ENCODE measurements at regions not wholly inside any gene's neighbourhood (a gene's known extent, or its start where the extent isn't known, plus 50 kb on each side); places are given as distances from the start of the nearest gene placed in this dataset.

DNA sequence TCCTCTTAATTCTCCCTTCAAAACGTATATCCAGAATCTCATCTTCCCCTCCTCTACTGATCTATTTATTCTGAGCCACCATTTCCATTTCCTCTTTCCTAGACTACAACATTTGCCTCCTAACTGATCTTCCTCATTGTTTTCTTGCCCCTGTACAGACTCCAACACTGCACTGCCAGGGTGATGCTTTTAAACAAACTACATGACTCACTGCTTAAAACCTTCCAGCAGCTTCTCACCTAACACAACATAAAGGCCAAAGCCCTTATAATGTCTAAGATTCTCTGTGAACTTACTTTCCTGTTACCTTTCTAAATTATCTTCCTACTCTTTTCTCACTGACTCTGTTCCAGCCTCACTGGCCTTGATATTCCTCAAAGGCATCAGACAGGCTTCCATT lies 161.0 kb upstream of the HS3ST1 start:
- Histone ChIP-seq H3K4me1 (ENCODE audit: low read depth, poor library complexity, severe bottlenecking) (no peaks in the 10 kb centered on the region), H3K79me2 (ENCODE audit: insufficient read depth, low read depth) (no peaks in the 10 kb centered on the region), H3K27ac (no peak overlapping the region), H2AFZ (ENCODE audit: low read depth) (no peak overlapping the region), H3K27me3 (ENCODE audit: insufficient read depth, low read depth) (no peaks in the 10 kb centered on the region), H3K9ac (no peak overlapping the region), H3K36me3 (ENCODE audit: insufficient read depth) (no peaks in the 10 kb centered on the region), H3K4me3 (IDR thresholded peaks at IDR 0.05; ENCODE audit: insufficient read depth, low read depth, low read length) (no peak overlapping the region), H4K20me1 (ENCODE audit: insufficient read depth) (no peaks in the 10 kb centered on the region), H3K4me2 (no peak overlapping the region)
- TF ChIP-seq, protein P1, sequence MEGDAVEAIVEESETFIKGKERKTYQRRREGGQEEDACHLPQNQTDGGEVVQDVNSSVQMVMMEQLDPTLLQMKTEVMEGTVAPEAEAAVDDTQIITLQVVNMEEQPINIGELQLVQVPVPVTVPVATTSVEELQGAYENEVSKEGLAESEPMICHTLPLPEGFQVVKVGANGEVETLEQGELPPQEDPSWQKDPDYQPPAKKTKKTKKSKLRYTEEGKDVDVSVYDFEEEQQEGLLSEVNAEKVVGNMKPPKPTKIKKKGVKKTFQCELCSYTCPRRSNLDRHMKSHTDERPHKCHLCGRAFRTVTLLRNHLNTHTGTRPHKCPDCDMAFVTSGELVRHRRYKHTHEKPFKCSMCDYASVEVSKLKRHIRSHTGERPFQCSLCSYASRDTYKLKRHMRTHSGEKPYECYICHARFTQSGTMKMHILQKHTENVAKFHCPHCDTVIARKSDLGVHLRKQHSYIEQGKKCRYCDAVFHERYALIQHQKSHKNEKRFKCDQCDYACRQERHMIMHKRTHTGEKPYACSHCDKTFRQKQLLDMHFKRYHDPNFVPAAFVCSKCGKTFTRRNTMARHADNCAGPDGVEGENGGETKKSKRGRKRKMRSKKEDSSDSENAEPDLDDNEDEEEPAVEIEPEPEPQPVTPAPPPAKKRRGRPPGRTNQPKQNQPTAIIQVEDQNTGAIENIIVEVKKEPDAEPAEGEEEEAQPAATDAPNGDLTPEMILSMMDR (conservative IDR thresholded peaks at IDR 0.05; ENCODE audit: low read depth, low read length) = no peak

DNA sequence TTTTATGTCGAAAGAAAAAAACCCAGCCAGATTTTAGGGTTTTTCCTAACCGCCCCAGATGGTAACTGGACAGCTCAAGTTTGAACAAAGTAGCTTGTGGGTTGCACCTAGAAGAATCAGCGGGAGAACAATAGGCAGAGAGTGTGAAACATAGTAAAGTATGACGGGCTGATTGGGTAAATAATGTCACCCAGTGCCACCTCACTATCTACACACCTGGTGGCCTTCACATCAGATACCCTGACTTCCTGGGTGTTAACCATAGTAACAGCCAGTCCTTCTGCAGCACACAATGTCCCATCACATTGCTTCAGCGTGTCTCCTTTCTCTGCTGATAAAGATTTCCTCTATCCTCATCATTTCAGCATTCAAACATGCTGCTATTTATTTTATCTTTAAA lies 159.1 kb upstream of the HS3ST1 start:
- H3K27ac ChIP-seq = no peak overlapping the region
- TF ChIP-seq, protein P1 (conservative IDR thresholded peaks at IDR 0.05; ENCODE audit: low read depth, low read length) = no peak
- H3K4me1 ChIP-seq (ENCODE audit: low read depth, poor library complexity, severe bottlenecking) = no peaks in the 10 kb centered on the region
- H4K20me1 ChIP-seq (ENCODE audit: insufficient read depth) = no peaks in the 10 kb centered on the region
- no peak overlapping the region for H3K4me3 ChIP-seq (IDR thresholded peaks at IDR 0.05; ENCODE audit: insufficient read depth, low read depth, low read length)
- no peak overlapping the region for H2AFZ ChIP-seq (ENCODE audit: low read depth)
- no peak overlapping the region for H3K4me2 ChIP-seq
- no peaks in the 10 kb centered on the region for H3K36me3 ChIP-seq (ENCODE audit: insufficient read depth)
- no peaks in the 10 kb centered on the region for H3K27me3 ChIP-seq (ENCODE audit: insufficient read depth, low read depth)
- H3K9ac ChIP-seq = no peak overlapping the region
- H3K79me2 ChIP-seq (ENCODE audit: insufficient read depth, low read depth) = no peaks in the 10 kb centered on the region

DNA sequence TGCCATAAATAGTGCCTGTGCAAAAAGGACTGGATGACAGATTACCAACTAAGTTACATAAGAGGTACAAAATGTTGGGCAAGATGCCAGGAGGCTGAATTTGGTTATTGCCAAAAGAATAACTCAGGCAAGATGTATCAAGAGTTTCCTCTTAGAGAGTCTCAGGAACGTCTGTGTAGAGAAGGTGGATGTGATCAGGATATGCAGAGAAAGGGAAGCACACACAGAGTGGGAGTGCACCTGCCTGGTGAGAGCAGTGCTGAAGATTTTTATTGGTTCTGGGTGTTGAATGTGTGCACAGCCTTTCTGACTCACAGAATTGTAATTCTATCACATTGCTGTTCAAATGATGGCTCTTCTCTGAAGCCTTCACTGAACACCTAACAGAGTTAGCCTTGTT lies 156.8 kb upstream of the HS3ST1 start:
- Histone ChIP-seq H3K36me3 (ENCODE audit: insufficient read depth) (no peaks in the 10 kb centered on the region), H3K4me1 (ENCODE audit: low read depth, poor library complexity, severe bottlenecking) (no peaks in the 10 kb centered on the region), H3K9ac (no peak overlapping the region), H2AFZ (ENCODE audit: low read depth) (no peak overlapping the region), H3K27me3 (ENCODE audit: insufficient read depth, low read depth) (no peaks in the 10 kb centered on the region), H4K20me1 (ENCODE audit: insufficient read depth) (no peaks in the 10 kb centered on the region), H3K4me3 (IDR thresholded peaks at IDR 0.05; ENCODE audit: insufficient read depth, low read depth, low read length) (no peak overlapping the region), H3K27ac (no peak overlapping the region), H3K79me2 (ENCODE audit: insufficient read depth, low read depth) (no peaks in the 10 kb centered on the region), H3K4me2 (no peak overlapping the region)
- TF ChIP-seq, protein P1 (conservative IDR thresholded peaks at IDR 0.05; ENCODE audit: low read depth, low read length) = no peak

DNA sequence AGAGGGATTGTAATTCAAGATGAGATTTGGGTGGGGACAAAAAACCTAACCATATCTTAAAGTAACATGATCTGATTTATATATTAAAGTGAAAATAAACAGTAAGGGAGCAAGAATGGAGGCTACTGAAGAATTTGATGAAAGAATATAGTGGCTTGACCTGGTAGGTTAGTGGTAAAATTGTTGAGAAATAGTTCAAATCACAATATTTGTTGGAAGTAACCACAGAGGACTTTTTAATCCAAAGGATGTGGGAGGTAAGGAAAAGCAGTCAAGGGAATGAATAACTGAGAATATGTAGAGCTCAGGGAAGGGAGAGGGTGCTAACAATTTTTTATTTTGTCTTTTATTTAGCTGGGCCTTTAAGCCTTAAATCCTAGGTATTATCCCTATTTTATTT lies 139.8 kb upstream of the HS3ST1 start:
- Histone ChIP-seq H3K4me2 (no peak overlapping the region), H3K79me2 (ENCODE audit: insufficient read depth, low read depth) (no peaks in the 10 kb centered on the region), H3K36me3 (ENCODE audit: insufficient read depth) (no peaks in the 10 kb centered on the region), H3K4me1 (ENCODE audit: low read depth, poor library complexity, severe bottlenecking) (no peaks in the 10 kb centered on the region), H3K27me3 (ENCODE audit: insufficient read depth, low read depth) (no peaks in the 10 kb centered on the region), H3K27ac (no peak overlapping the region), H2AFZ (ENCODE audit: low read depth) (no peak overlapping the region), H4K20me1 (ENCODE audit: insufficient read depth) (no peaks in the 10 kb centered on the region), H3K4me3 (IDR thresholded peaks at IDR 0.05; ENCODE audit: insufficient read depth, low read depth, low read length) (no peak overlapping the region), H3K9ac (no peak overlapping the region)
- TF ChIP-seq, protein P1 (conservative IDR thresholded peaks at IDR 0.05; ENCODE audit: low read depth, low read length) = no peak

Data from KMS-11 (cell line).